Testis (tissue), 2 donors: ENCODE measurements at regions not wholly inside any gene's neighbourhood (a gene's known extent, or its start where the extent isn't known, plus 50 kb on each side); places are given as distances from the start of the nearest gene placed in this dataset.
"Not testable (repeated sequence)": the region's sequence is repeated elsewhere in the genome, so short reads cannot be mapped to it uniquely, and the experiment has no call there.

Experiments
- DNase-seq: peaks from one replicate; pipeline ENCODE4 v3.0.0-alpha.2; 2019
- H3K27ac ChIP-seq, 2 donors: fragments of 200-600 bp; sonication (generic); one replicate each; pipeline ENCODE4 v1.5.1; 2019
- H3K27me3 ChIP-seq: fragments of 200-600 bp; sonication (generic); one replicate; pipeline ENCODE4 v1.5.1; 2019
- H3K36me3 ChIP-seq: fragments of 200-600 bp; sonication (generic); one replicate; pipeline ENCODE4 v1.5.1; 2017; ENCODE audit warnings: low read depth; ENCODE audit errors: missing control alignments
- H3K4me1 ChIP-seq: fragments of 200-600 bp; sonication (generic); one replicate; pipeline ENCODE4 v1.5.1; 2019
- H3K4me3 ChIP-seq, 2 donors: fragments of 200-600 bp; sonication (generic); one replicate each; pipeline ENCODE4 v1.5.1; 2017 to 2019
- H3K9me3 ChIP-seq: fragments of 200-600 bp; sonication (generic); one replicate; pipeline ENCODE4 v1.5.1; 2017
- CTCF ChIP-seq, 3 experiments: fragments of 450-650 bp in 2 of 3; fragments of 200-600 bp in 1 of 3; sonication (generic) in 1 of 3; IDR thresholded peaks; one replicate each; pipeline ENCODE4 v1.5.1; 2016 to 2019; ENCODE audit warnings: antibody characterized with exemption in 3 of 3, mild to moderate bottlenecking in 2 of 3, moderate library complexity in 1 of 3
- POLR2A ChIP-seq: fragments of 450-650 bp; IDR thresholded peaks from one replicate; pipeline ENCODE4 v1.6.1; 2017; ENCODE audit warnings: antibody characterized with exemption, mild to moderate bottlenecking, moderate library complexity
- WGBS, 2 donors: methylation state at CpG; one replicate each; pipeline ENCODE4 v1.1.5; 2018; 5-methylcytosine and 5-hydroxymethylcytosine counted together
- intact Hi-C: fragments of 100-400 bp; cut with DNase I; formaldehyde crosslinking; loops from one replicate; pipeline ENCODE4 v1.15.1; 2023; ENCODE audit warnings: low total_unique reads

DNA sequence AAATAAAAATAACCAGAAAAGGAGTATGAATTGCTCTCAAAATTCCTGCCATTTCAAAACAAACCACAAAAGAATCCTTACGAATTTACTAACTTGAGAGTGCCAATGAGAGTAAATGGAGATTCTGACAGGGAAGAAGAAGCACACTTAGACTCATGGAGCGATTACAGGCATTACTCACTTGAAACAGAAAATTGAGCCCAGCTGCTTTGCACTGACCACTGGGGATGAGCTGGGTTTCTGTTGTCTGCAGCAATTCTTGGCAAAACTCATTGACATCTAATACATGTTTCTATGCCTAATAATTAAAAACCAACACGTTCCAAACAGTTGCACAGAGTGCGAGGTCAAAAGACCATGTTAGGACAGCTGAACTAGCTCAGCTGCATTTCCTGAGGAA, 731.6 kb downstream of the DNAH5 start:
- Histone ChIP-seq H3K4me3 (no peak overlapping the region), H3K27ac (no peak overlapping the region), H3K9me3 (no peaks in the 10 kb centered on the region), H3K27me3 (no peaks in the 10 kb centered on the region), H3K36me3 (no peaks in the 10 kb centered on the region), H3K4me1 (no peaks in the 10 kb centered on the region)
- WGBS, 2 donors = 64 to 74% methylated on average over 4 of the region's 4 CpGs
- no peak for DNase-seq
- no peak for TF ChIP-seq CTCF (IDR thresholded peaks at IDR 0.05)
- TF ChIP-seq POLR2A = no peak
- intact Hi-C loops = no loop called here

DNA sequence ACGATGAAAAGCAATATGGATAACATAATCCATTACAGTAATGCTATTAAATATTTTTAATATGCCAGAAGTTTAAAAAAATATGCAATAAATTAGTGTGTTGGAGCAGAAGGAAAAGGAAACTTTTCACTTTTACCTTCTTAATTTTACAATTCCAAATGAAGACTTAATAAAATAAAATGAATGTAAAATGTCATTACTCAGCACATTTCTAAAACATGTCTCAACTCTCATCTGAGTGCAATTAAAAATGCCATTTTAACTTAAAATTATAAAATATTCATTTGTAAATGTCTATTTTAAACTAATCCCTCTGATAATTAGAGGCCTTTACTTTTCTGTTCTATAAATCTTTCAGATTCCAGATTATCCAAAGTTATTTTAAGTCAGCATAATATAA, 733.4 kb downstream of the DNAH5 start:
- Histone ChIP-seq H3K27me3 (no peaks in the 10 kb centered on the region), H3K27ac (no peak overlapping the region), H3K4me3 (no peak overlapping the region), H3K9me3 (no peaks in the 10 kb centered on the region), H3K36me3 (no peaks in the 10 kb centered on the region), H3K4me1 (no peaks in the 10 kb centered on the region)
- TF ChIP-seq CTCF (IDR thresholded peaks at IDR 0.05) (no peak), POLR2A (no peak)
- DNase-seq = no peak
- WGBS, 2 donors = 61 to 79% methylated on average over 1 of the region's 1 CpG
- intact Hi-C loops = no loop called here

GRCh38 chr5:13207112-13207511, 737.4 kb downstream of the DNAH5 start:
- intact Hi-C loops = no loop called here

GRCh38 chr5:13201022-13201421, 743.5 kb downstream of the DNAH5 start:
- TF ChIP-seq POLR2A = no peak
- no peak for TF ChIP-seq CTCF (IDR thresholded peaks at IDR 0.05)
- H3K4me3 ChIP-seq = no peak overlapping the region
- H3K27ac ChIP-seq = no peak overlapping the region
- H3K4me1 ChIP-seq = no peaks in the 10 kb centered on the region
- H3K36me3 ChIP-seq = no peaks in the 10 kb centered on the region
- no peaks in the 10 kb centered on the region for H3K9me3 ChIP-seq
- no peak for DNase-seq
- 86 to 90% methylated on average over 6 of the region's 6 CpGs for WGBS, 2 donors
- H3K27me3 ChIP-seq = no peaks in the 10 kb centered on the region
- intact Hi-C loops = no loop called here

More at GRCh38 chr5:13207112-13207511, 737.4 kb downstream of the DNAH5 start:
- no peaks in the 10 kb centered on the region for H3K27me3 ChIP-seq
- no peak for DNase-seq
- no peak overlapping the region for H3K27ac ChIP-seq
- H3K4me1 ChIP-seq = no peaks in the 10 kb centered on the region
- no peak for TF ChIP-seq POLR2A
- no peak overlapping the region for H3K4me3 ChIP-seq
- no peaks in the 10 kb centered on the region for H3K9me3 ChIP-seq
- no peaks in the 10 kb centered on the region for H3K36me3 ChIP-seq

- DNase-seq, H3K4me1 ChIP-seq, intact Hi-C loops, H3K4me3 ChIP-seq, H3K27ac ChIP-seq, H3K36me3 ChIP-seq, H3K9me3 ChIP-seq, H3K27me3 ChIP-seq: not testable (repeated sequence)
- 67 to 77% methylated on average over 2 of the region's 2 CpGs for WGBS, 2 donors
Measured at GRCh38 chr5:13198226-13198625, 746.3 kb downstream of the DNAH5 start.

DNA sequence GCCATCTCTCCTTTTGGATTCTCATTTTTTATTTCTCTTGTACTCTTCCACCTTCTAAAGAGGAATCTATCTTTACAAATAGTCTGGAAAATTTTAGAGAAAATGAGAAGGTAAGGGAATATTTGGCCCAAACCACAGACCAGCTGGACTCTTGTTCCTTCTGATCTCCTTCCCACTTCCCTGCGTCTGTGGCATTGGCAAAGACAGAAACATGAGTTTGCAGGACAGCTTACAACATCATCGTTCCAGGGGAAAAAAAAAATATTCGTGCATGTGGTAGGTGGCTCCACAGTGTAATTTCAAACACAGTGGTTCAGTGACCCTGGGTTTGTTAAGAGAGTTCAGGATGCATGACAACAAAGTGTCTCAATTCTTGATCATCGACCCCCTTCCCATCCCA, 755.0 kb downstream of the DNAH5 start:
- no peak overlapping the region for H3K27ac ChIP-seq
- no peaks in the 10 kb centered on the region for H3K9me3 ChIP-seq
- WGBS, 2 donors = 77 to 79% methylated on average over 4 of the region's 4 CpGs
- no peaks in the 10 kb centered on the region for H3K27me3 ChIP-seq
- intact Hi-C loops = no loop called here
- DNase-seq = no peak
- H3K4me3 ChIP-seq = no peak overlapping the region
- TF ChIP-seq CTCF (IDR thresholded peaks at IDR 0.05) = no peak
- TF ChIP-seq POLR2A = no peak
- H3K36me3 ChIP-seq = no peaks in the 10 kb centered on the region
- no peaks in the 10 kb centered on the region for H3K4me1 ChIP-seq
